NB4 (cell line): ENCODE measurements at regions not wholly inside any gene's neighbourhood (a gene's known extent, or its start where the extent isn't known, plus 50 kb on each side); places are given as distances from the start of the nearest gene placed in this dataset.

Source experiments
- POLR2A ChIP-seq: IDR thresholded peaks from 2 replicates; pipeline ENCODE4 v1.6.1; 2011; ENCODE audit warnings: mild to moderate bottlenecking; ENCODE audit not compliant: insufficient read length; ENCODE audit errors: extremely low read depth
- TF ChIP-seq, protein P1 (sequence below): IDR thresholded peaks from one replicate; pipeline ENCODE4 v1.5.1; 2012; ENCODE audit warnings: low read depth, low read length

DNA sequence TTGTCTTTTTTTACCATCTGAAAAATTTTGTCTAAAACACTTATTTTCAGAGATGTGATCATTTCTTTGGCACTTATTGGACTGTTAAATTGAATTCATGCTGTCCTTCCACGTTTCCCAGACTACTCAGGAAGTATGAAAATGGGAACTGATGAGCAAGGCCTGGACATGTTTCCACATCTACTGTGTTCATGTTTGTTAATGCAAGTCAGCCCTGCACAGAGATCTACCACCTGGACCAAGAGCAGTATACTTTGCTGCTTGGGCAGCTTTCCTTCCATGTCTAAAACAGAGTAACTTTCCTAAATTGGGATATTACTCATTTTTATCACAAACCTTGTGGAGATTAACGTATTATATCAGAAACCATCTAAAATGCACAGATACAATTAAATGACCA, 687.4 kb downstream of the DIAPH3 start:
- TF ChIP-seq, protein P1, sequence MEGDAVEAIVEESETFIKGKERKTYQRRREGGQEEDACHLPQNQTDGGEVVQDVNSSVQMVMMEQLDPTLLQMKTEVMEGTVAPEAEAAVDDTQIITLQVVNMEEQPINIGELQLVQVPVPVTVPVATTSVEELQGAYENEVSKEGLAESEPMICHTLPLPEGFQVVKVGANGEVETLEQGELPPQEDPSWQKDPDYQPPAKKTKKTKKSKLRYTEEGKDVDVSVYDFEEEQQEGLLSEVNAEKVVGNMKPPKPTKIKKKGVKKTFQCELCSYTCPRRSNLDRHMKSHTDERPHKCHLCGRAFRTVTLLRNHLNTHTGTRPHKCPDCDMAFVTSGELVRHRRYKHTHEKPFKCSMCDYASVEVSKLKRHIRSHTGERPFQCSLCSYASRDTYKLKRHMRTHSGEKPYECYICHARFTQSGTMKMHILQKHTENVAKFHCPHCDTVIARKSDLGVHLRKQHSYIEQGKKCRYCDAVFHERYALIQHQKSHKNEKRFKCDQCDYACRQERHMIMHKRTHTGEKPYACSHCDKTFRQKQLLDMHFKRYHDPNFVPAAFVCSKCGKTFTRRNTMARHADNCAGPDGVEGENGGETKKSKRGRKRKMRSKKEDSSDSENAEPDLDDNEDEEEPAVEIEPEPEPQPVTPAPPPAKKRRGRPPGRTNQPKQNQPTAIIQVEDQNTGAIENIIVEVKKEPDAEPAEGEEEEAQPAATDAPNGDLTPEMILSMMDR = no peak
- TF ChIP-seq POLR2A = no peak
